Left hindlimb (tissue), 1 donor: ENCODE measurements at regions not wholly inside any gene's neighbourhood (a gene's known extent, or its start where the extent isn't known, plus 50 kb on each side); places are given as distances from the start of the nearest gene placed in this dataset.
"Not testable (repeated sequence)": the region's sequence is repeated elsewhere in the genome, so short reads cannot be mapped to it uniquely, and the experiment has no call there.

Experiments used
- DNase-seq: peaks from one replicate; pipeline ENCODE4 v3.0.0-alpha.2; 2018

DNA sequence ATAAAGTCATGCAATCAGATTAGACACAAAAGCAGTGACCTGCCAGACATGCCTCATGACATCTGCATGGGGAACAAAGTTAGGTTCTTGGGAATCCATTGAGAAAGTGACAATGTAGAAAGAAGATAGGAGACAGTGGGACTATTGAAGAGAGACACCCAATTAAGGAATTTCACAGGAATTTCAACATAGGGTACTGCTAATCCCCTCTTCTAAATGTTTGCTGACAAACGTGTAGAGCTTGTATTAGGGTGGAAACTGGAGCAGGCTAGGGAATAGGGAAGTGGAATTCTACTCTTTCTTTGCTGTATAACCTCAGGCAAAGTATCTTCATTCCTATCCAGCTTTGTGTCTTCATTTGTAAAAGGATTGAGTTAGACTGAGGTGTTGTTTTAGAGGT, 409.4 kb upstream of the SASH1 start:
- no peak for DNase-seq

DNA sequence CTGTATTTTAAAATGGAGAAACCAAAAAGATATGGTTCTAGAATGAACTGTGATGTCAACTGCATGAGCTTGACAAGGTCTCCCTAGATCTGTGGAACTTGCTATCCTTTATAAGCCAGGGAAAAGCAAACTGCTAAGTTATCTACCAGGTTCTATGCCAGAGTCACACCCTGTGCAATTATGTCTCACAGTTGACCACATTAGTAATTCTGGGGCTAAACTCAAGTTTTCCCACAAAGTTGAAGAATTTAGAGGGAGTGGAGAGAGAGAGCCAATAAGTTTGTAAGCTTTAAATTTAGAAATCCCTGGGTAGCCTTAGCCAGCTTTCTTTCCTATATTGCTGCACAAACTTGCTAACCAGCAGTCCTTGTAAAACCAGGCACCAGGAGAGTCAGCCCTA, 407.0 kb upstream of the SASH1 start:
- DNase-seq = no peak

DNA sequence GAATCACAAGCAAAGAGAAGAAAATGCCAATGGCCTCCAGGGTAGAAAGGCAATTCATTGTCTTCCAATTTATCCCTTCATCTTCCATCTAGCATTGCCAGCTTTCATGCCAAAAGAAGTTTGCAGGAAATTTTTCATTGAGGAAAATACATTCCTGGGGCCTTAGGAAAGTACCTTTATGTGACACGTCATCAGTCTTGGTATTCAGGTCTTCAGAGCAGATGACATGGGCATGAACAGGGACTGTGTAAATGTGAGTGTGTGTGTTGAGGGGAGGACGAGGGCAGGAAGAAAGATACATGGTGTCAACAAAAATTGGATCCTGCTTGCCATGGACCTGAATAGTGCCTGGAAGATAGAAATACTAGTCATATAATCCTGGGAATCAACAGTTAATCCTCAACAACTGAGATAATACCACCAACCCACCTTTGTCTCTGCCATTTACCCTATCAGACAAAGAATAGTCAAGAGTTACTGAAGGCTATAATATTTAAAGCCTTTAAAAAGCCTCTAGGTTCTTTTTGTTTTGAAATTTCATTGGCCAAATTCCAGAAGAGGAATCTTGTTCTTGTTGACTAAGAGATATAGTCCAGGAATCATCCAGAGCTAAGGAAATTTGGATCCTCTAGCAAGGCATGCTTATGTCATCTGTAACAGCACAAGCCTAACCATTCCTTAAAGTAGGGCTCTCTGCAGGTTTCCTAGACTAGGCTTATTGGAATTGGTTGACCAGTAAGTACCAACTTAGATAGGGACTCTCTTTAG, 405.8 kb upstream of the SASH1 start:
- DNase-seq = no peak

DNA sequence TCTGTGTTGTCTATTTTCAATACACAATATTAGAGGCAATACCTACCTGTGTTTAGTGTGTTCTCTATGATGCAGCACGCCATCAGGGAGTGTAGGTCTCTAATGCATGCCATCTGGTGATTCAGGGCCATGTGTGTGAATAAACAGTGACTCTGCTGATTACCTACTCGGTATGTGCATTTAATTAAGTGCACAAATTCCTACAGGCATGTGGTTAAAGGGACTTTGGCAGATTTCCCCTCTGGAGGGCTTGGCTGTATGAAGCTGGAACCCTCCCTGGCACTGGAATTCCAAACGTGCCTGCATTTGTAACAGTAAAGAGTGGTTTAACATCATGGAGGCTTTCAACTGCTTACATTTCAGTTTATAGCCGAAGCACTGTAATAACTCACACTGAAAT, 401.5 kb upstream of the SASH1 start:
- peak; percentile 45 for DNase-seq

DNA sequence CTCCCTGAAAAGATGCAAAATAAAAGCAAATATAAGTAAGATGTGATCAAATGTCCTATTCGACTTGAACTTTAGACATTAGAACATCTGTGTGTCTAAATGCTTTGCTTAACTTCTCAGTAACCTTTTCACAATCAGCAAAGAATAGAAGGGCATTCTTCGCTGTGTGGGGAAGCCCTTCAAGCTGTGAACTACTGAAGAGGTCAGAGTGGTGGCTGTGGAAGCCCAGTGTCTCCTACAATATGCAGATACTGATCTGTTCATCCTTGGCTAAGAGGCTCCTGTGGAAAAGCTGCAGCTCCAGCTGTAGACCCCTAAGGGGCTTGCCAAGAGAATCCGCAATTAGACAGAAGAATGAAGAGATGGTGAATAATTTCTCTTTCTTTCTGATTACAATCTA, 400.3 kb upstream of the SASH1 start:
- DNase-seq = no peak

DNA sequence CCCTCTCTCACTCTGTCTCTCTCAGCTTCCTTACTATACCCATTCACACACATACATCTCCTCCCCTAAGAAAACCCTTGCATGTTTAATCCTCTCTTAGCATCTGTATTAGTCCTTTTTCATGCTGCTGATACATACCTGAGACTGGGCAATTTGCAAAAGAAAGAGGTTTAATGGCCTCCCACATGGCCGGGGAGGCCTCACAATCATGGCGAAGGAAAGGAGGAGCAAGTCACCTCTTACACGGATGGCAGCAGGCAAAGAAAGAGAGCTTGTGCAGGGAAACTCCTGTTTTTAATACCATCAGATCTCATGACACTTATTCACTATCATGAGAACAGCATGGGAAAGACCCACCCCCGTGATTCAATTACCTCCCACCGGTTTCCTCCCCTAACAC, 398.5 kb upstream of the SASH1 start:
- DNase-seq = no peak

DNA sequence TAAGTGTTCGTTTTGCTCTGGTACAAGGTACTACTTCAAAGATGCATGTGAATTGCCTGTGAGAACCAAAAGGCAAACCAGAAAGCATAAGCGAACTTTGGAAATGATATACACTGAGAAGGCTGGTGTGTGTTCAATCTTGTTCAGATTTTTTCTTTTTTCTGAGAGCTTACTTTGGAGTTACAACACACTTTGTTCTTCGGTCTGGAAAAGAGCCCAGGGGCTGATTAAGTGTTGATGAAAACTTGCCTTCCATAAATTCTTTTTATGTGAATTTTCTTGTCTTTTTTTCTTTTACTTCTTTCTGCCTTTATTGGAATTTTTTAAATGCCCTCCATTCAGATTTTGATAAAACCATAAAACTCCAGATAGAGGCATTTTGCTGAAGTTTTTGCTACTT, 395.1 kb upstream of the SASH1 start:
- DNase-seq = no peak

DNA sequence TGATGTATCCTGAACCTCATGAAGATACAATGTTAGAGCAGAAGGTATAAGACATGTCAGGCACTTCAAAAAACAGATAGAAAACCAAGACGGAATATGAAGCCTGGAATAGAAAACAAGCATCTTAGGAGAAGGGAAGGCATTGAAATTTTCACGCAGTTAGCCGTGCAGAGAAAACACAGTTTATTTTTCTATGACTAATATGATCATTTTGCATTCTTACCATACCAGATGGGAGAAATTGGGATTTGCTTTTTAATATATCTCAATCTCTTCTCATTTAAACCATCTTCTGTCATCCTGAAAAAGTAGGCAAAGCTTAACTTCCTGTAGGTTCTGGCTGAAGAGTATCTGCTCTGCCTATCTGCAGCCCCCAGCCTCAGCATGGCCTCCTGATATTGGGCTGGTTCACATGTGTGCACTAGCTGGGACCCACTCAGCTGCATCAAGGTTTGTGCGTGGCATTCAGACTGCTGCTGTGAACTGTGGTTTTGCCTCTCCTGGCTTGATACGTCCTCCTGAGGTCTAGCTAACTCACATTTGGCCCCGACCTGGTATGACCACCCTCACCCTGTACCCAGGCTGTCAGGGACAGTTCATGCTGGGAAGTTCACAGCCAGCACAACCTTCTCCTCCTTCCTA, 392.5 kb upstream of the SASH1 start:
- no peak for DNase-seq

DNA sequence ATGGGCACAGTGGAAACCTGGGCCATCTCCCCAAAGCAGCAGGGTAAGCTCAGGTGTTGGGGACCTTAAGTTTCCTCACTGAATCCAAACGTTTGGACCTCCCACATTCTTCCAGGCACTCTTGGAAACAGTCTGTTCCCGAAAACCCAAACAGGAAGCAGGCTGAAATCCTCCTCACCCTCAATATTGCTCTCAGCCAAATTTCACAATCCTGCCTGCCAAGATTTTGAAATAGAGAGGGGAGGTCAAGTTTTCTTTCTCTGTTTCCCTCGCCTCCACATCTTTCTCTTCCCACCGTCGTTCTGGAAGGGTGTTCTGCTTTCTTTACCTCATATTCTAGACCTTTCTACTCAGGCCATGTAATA, 392.0 kb upstream of the SASH1 start:
- DNase-seq = no peak

DNA sequence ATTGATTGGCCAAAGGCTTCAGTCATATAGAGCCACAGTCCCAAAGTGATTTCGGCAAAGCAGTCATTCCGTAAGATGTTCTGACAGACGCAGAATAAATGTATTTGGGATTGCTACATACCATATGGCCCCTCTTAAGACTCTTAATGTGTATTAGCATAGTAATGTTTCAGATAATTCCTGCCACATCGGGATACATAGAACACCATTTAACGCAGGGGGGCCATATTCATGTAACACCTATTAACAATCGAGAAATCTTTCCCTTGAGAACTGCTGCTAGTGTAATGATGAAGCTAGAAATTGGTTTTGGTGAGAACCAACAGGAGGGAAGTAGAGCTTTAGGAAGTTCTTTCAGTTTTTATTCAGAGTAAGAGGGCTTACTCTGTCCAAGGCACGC, 390.9 kb upstream of the SASH1 start:
- DNase-seq = no peak

DNA sequence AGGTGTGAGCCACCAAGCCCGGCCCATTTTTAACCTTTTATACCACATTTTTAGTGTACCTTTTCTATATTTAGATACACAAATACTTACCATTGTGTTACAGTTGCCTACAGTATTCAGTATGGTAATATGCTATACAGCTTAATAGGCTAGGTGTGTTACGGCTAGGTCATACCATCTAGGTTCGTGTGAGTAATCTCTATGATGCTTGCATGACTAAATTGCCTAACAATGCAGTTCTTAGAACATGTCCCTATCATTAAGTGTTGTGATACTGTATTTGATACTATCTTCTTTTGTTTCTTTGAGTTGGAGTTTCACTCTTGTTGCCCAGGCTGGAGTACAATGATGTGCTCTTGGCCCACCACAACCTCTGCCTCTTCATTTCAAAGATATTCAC, 387.7 kb upstream of the SASH1 start:
- no peak for DNase-seq

DNA sequence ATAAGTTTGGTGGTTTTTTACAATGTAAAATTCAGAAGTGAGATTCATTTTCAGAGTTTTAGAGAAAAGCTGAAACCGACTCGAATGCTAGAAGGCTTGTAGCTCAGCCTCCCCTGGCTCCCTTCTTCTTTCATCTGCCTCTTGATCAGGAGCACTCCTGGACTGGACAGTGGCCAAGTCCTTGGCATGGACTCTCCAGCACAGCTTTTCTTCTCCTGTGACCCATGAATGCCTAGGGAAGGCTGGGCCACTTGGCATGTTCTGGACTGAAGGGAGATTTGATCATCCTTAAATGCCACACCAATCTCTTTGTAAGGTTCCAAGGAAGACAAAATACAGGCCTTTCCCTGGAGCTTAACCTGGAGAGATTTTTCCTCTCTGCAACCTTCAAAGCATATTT, 384.0 kb upstream of the SASH1 start:
- DNase-seq = no peak

DNA sequence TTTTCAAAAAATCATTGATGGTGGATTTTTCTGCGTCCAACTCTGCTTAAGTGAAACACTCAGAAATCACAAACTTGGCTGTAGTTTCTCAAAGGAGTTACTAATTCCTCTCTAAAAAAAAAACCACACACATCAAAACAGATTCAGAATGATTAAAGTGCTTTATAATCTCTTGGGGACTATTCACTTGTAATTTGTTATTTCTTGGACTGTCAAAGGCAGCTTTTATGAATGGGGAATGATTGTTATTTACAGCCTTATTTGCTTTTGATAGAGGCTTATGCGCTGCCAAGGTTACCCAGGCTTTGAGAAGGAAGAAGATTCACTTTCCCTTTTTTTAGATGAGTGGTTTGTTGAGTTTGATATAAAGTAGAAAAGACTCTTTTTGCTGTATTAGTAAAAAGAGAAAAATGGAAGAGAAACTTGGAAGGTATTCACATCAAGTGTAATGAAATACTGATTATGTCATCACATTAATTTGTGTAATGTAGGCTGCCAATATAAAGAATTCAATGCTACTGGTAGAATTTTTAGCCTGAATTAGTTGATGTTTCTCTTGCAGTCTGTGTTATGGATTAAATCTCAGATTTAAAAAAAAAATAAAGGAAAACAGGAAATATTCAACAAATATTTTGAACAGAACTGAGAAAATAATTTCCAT, 381.0 kb upstream of the SASH1 start:
- DNase-seq = no peak

DNA sequence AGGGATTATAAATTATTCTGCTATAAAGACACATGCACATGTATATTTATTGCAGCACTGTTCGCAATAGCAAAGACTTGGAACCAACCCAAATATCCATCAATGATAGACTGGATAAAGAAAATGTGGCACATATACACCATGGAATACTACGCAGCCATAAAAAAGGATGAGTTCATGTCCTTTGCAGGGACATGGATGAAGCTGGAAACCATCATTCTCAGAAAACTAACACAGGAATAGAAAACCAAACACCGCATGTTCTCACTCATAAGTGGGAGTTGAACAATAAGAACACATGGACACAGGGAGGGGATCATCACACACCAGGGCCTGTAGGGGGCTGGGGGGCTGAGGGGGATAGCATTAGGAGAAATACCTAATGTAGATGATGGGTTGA, 377.2 kb upstream of the SASH1 start:
- not testable (repeated sequence) for DNase-seq

DNA sequence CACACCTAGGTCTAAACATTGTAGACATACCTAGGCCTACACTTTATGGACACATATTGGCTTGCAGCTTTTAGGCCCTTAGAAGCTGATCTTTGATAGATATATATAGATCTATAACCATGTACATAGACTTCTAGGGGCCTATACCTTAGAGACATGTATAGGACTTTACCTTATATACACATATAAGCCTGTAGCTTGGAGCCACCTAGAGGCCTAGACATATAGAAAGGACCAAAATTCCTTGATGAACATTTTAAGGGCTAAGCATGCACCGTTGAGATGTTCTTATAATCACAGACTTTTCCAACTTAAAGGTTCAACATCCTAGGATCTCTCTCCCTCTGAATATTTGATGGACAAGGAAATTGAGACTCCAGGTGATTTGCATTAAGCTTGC, 371.7 kb upstream of the SASH1 start:
- DNase-seq = no peak

DNA sequence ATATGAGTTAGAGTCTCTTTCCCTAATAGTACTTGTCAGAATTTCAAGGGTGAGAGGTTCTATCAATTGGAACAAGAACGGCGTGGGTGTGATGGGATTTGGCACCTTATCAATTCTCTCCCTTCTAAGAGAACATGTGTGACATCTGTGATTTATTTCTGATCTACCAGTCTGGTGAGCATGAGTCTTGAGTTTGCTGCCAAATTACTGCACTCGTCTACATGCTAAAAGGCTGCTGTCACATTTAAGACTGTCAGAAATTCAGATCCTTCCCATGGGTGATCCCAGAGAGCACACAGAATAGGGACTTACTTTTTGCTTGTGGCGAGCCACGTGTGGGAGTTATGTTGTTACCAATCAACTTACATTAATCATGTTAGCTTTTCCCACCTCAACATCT, 370.2 kb upstream of the SASH1 start:
- no peak for DNase-seq

DNA sequence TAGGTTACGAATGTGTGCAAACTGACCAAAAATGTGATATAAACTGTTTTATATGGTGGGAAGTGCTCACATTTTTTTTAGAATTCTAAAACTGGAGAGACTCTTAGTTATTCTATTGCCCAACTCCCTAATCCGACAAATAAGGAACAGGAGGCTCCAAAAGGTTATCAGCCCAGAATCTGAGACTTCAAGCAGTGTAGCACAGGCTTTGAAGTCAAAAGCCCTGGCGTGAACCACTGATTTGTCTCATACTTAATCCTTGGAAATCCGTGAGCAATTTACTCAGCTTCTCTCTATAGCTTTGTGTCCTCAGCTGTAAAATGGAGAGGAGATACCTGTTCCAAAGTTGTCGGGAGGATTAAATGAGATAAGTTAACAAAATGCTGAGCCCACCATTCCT, 368.8 kb upstream of the SASH1 start:
- no peak for DNase-seq

DNA sequence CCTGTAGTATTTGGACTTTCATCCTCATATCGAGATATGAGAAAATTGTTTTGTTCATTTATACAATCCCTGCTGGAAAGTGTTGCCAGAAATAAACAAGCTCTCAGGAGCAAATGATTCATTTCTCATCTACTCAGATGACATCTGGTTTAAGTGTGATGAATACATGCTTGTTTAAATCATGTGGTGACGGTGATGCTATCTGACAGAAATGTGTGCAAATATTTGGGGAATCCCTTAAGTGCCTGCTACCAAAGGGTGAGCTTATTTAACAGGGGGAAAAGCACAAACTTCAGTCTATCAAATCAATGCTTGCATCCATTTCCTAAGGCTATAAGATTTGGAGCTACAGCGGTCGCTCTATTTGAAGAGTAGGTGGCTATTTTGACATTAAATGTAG, 368.3 kb upstream of the SASH1 start:
- DNase-seq = no peak

DNA sequence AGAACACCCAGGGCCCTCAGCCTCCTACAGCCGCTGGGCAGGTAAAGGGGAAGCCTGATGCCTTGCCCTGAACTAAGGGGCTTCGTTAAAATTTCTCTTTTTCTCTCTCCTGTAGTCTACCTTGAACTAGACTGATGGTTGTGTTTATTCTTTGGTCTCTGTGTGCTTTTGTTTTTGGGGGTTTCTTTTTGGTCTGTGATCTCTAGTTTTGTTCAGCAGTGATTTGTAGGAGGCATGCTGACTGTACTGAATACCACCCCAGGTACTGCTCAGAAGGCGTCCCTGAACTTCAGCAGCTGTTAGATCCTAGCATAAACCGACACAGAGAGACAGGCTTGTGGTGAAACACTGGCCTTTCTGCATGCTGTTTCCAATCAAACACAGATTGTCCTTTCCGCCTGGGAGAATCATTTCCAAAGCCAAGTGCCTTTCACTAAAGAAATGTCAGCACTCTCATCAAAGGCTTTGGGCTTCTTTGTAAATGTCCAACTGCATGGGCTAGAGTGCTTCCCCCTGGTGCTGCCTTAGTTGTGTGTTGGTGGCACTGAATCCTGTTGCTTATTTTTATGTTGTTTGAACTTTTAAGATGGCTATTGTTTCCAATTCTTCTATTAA, 364.7 kb upstream of the SASH1 start:
- DNase-seq = no peak

DNA sequence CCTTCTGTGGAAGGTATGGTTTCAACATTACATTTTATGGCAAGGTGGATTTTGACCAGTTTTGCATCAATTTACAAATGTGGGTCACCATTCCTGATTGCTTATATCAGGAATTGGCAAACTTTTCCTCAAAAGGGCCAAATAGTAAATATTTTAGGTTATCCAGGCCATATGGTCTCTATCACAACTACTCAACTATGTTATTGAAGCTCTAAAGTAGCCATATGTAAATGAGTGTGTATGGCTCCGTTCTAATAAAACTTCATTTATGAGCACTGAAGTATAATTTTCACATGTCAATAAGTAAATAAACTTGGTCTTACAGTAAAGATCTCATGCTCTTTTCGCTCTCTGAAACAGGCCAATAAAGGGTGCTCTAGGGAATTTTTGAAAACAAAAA, 362.7 kb upstream of the SASH1 start:
- DNase-seq = no peak

DNA sequence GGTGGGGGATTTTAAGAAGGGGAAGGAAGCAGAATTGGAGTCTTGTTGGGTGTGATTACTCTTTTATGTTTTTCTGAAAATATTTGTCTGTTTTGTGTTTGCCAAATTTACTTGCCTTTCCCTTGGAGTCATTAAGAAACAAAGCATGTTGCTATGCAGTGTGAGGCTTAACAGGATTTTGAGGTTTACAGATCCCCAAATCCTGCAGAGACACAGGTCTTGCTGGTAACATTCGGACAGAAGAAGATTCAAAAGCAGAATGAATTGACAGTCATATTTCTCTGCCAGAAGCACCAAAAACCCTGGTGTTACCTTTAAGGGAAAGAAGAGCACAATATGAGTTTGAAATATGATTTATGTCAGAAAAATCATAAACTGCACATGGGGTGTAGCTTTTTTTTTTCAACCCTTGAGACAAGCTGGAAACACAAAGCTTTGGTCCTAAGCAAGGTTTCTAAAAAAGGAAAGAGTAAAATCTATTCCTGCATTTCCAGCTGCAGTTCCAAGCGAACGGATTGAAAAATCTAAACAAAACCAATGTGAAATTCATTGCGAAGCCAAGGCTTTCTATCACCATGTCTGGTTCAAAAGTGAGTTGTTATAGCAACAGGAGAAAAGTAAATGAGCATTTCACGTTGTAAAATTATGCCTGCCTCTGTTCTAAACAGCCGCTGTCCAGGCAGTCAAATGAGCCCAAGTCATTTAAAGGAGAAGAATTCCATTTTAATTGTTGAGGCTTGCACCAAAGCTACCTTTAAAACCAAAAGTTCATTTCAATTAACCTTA, 358.9 kb upstream of the SASH1 start:
- DNase-seq = no peak

DNA sequence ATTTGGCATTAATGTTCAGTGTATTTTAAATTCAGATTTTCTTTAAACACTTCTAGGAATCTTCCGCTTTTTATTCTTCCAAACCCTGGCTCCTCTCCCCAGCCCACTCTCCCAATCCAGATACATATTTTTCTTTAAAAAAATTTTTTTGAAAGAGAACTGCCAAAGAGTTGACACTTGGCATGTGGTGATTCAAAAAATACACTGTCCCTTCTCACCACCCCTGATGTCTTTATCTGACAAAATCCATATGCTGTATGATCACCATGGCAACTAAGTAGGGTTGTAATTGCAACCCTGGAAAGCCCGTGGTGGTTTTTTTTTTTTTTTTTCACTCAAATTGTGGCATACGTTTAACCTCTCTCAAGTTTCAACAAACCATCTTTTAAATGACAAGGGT, 355.8 kb upstream of the SASH1 start:
- DNase-seq = no peak

DNA sequence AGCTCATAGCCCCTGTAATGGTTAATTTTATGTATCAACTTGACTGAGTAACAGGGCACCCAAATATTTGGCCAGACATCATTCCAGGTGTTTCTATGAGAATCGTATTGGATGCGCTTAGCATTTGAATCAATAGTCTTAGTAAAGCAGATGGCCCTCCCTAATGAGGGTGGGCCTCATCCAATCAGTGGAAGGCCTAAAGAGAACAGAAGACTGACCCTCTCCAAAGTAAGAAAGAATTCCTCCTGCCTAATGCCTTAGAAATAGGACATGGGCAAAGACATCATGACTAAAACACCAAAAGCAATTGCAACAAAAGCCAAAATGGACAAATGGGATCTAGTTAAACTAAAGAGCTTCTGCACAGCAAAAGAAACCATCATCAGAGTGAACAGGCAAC, 352.5 kb upstream of the SASH1 start:
- DNase-seq = no peak
